HG03103 (cell line): ENCODE measurements at regions not wholly inside any gene's neighbourhood (a gene's known extent, or its start where the extent isn't known, plus 50 kb on each side); places are given as distances from the start of the nearest gene placed in this dataset.

Source experiments
- ATAC-seq: cut with Tn5 transposase; IDR thresholded peaks from one replicate; pipeline ENCODE4 v1.9.1; 2021; ENCODE audit warnings: low read depth; ENCODE audit not compliant: unreplicated experiment

- ATAC-seq = no peak
Observed at GRCh38 chr3:117234331-117234730, 524.8 kb downstream of the TUSC7 start.

DNA sequence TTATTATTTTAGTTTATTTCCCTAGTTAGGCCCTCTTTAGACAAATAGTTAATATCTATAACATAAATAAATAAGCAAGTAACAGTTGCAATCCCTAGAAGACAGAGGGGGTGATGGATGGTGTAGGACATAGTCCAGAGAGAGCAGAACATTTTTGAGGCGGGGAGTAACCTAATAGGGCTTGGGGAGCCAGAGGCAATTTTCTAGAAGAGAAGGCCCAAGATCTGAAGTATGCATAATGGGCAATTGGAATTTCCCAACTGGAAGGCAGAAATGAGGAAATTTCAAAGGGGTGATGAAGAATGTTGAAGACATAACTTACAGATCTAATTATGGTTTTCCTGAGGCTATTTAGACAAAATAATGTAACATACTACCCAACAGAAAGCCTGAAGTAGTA lies 525.7 kb downstream of the TUSC7 start:
- no peak for ATAC-seq

DNA sequence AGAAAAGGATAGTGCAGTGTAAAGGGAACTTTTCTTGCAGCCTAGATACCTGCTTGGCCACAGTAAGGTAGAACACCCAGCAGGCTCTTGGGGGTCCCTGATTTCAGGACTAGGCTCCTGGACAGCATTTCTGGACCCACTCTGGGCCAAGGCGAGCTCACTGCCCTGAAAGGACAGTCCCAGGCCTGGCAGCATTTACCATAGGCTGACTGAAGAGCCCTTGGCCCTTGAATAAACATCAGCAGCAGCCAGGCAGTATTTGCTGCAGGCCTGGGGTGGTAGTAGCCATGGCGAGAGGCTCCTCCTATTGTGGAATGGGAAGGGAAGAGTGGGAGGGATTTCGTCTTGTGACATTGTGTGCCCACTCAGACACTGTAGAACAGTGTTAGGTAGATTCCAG lies 529.2 kb downstream of the TUSC7 start:
- no peak for ATAC-seq

- ATAC-seq = no peak
Observed at GRCh38 chr3:117243657-117244056, 534.1 kb downstream of the TUSC7 start.

- no peak for ATAC-seq
Observed at GRCh38 chr3:117246771-117247555, 537.4 kb downstream of the TUSC7 start.

- no peak for ATAC-seq
Observed at GRCh38 chr3:117248153-117248552, 538.6 kb downstream of the TUSC7 start.

DNA sequence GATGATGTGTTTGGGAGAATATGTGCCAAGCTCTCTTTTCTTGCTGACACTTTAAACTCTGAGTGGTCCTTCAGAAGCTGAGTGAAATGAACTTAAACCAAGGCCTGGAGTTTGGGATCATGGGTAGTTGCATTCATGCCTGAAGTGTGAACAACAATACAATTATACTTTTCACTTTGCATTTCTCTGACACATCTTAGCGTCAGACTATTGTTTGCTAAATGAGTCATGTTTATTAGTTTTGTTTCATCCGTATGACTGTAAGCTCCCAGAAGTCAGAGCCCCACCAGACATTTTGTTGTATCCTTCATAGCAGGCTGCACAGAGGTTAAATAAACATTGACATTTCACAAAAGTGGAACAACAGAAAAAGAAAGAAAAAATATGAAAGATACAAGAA lies 542.6 kb downstream of the TUSC7 start:
- ATAC-seq = no peak

DNA sequence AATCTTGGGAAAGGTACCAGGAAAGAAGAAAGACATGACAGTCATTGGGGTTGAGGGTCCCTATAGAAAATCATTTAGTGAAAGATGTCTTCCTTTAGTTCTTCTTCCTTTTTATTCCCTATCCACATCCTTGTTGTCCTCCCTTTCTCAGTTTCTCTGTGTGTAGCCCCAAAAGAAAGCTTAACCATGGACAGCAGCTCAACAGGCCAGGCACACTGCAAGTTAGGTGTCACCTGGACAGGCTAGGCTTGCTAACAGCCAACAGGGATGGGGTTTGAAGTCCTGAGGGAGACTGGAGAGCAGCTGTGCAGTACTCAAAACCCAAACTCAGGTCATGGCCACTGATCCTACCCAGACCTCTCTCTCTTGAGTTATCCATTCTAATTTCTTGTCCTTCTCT lies 543.1 kb downstream of the TUSC7 start:
- no peak for ATAC-seq

- ATAC-seq = no peak
Observed at GRCh38 chr3:117253636-117254035, 544.1 kb downstream of the TUSC7 start.

DNA sequence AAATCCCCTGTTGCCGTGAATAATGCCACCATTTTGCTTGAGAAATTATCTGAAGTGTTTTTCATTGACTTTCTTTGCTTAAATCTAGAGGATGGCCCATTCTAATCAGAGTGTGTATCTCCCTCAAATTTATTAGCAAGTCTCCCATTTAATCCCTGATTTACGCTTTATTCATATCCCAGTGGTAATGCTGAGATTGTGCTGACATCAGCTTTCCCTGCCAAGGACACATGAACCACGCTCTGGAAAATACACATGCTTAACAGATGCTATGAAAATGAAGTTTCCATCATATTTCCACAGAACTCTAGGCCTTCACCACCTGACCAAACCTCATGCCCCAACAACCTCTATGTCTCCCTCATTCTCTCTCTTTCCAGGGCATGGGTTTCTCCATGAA lies 545.4 kb downstream of the TUSC7 start:
- ATAC-seq = no peak

DNA sequence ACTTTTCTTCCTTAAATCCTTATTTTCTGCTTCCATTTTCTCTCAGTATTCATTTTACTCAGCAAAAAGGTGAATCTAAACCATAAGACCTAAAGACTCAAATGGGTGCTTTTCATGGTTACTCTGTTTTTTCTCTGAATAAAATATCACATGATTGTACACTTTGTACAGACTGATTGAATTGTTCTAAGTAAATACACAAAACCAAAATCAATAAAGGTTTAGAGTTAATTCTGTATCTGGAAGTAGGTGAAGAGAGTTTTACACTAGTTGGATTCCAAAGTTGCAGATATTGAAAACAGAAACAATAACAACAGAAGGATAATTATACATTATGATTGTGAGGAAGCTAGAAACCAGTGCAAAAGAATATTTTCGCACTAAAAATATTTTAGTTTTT lies 546.2 kb downstream of the TUSC7 start:
- ATAC-seq = no peak

- ATAC-seq = no peak
Observed at GRCh38 chr3:117261983-117262421, 552.4 kb downstream of the TUSC7 start.

- no peak for ATAC-seq
Observed at GRCh38 chr3:117263270-117263669, 553.7 kb downstream of the TUSC7 start.

- ATAC-seq = no peak
Observed at GRCh38 chr3:117263745-117264144, 554.2 kb downstream of the TUSC7 start.

DNA sequence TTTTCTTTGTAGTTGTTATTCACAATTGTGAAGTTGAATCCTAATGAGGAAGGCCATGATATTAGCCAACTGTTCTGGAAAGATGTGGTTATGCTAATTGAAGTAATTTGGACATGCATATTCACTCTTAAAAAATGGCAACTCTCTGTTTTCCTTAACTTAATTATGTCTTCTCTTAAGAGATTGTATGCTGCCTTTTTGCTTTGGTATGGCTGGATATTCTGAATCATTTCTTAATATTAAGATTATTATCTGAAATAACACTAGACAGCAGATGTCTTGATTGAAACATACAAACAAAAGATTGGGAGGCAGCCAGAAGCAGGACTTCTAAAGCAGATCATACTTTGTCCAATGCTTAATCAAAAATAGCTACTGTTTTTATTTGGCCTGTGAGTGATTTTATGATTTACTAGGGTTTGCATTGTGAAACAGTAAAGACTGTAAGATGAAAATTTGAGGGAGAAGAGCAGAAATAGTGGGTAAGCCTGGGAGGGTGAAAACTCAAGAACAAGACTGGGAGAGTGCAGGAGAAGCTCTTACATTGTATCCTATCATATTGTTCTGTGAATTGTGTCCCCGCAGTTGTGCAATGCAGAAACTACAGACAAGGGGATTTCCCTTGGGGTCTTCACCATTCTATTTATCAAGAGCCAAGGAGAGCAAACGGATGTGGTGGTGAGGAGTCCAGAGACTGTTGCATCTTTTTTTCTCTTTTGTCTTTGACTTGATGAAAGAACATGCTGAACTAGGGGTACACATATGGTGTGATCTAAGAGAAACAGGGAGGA lies 554.8 kb downstream of the TUSC7 start:
- no peak for ATAC-seq

- ATAC-seq = no peak
Observed at GRCh38 chr3:117266806-117267205, 557.2 kb downstream of the TUSC7 start.

GRCh38 chr3:117268318-117268717 lies 558.7 kb downstream of the TUSC7 start:
- ATAC-seq = no peak

GRCh38 chr3:117272274-117272673 lies 562.7 kb downstream of the TUSC7 start:
- ATAC-seq = no peak

DNA sequence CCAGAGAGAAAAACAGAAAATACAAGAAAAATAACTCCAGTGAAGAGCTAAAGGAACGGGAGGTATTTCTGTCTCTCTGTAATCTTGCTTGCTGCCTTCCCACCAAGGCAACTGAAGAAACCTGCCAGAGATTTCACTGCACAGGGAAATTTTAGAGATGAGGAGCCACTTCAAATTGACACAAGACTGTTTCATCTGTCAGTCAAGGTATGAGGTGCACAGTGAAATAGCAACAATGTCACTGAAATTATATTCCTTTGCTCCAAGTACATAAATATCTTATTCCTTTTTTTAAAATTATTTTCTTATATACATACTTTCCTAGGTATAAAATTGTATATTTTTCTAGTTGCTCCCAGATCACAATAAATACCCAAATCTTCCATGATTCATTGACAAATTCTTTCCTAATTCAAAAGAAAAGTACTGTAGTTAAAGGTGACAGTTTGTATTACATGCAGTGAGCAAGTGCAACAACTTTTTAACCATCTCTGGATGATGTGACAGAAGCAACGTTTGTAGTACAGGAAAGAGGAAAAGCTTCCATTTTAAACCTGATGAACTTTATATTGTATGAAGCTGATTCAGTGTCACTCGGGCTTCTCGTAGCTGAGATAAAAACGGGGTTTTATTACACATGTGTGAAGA lies 563.4 kb downstream of the TUSC7 start:
- ATAC-seq = no peak

GRCh38 chr3:117277816-117278215 lies 568.2 kb downstream of the TUSC7 start:
- no peak for ATAC-seq

DNA sequence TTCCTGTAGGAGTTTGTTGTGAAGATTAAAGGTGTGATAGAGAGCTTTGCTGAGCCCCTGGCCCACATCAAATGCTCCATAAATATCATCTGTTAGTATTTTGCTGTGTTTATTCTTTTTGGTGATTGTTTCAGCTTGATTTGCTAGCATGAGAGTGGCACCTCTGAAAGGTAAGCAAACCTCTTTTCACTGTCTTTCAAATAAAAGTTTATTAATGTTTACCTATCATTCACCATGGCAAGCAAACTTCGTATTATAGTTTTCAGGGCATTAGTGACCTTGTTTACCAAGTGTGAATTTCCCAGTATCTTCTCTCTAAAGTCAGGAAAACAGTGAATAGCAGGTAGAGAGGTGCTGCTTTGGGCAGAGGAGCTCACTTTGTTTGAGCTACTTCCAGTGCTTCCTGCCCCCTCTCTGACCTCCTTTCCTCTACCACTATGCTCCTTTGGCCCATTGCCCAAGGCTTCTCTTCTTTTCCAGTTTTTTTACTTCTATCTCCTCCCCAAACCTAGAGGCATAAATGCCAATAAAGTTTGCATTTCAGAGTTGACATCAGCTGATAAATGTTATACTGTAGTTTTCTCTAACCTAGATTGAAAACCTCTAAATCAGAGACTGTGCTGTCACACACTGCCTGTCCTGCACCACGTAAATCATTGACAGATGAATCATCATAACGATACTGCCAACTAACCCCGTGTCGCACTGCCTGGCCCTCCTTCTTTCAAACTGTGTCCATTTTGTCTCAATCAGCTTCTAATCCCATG lies 569.0 kb downstream of the TUSC7 start:
- no peak for ATAC-seq
